ENCODE measurements at regions not wholly inside any gene's neighbourhood (a gene's known extent, or its start where the extent isn't known, plus 50 kb on each side); places are given as distances from the start of the nearest gene placed in this dataset.

- ATAC-seq (no peak), DNase-seq (no peak)
- no peak overlapping the region for H3K27ac Mint-ChIP-seq
- no peaks in the 10 kb centered on the region for H3K36me3 Mint-ChIP-seq (ENCODE audit: low read depth)
- H3K27me3 Mint-ChIP-seq, result no peaks in the 10 kb centered on the region
- H3K4me1 Mint-ChIP-seq, result no peaks in the 10 kb centered on the region
- no peaks in the 10 kb centered on the region for H3K9me3 ChIP-seq (ENCODE audit: control insufficient read depth, low read length, poor library complexity, severe bottlenecking)
- no peak overlapping the region for H3K4me3 Mint-ChIP-seq
These were observed 1090.4 kb upstream of the CDH6 start for GRCh38 chr5:30103052-30103451.

GRCh38 chr5:30102185-30102584 lies 1091.3 kb upstream of the CDH6 start:
- no peaks in the 10 kb centered on the region for H3K4me1 Mint-ChIP-seq
- DNase-seq (no peak), ATAC-seq (no peak)
- H3K27ac Mint-ChIP-seq, result no peak overlapping the region
- H3K36me3 Mint-ChIP-seq (ENCODE audit: low read depth), result no peaks in the 10 kb centered on the region
- H3K27me3 Mint-ChIP-seq, result no peaks in the 10 kb centered on the region
- H3K4me3 Mint-ChIP-seq, result no peak overlapping the region
- no peaks in the 10 kb centered on the region for H3K9me3 ChIP-seq (ENCODE audit: control insufficient read depth, low read length, poor library complexity, severe bottlenecking)

GRCh38 chr5:30100929-30101328 lies 1092.6 kb upstream of the CDH6 start:
- Mint-ChIP-seq H3K27me3 (no peaks in the 10 kb centered on the region), H3K36me3 (ENCODE audit: low read depth) (no peaks in the 10 kb centered on the region), H3K4me3 (no peak overlapping the region), H3K4me1 (no peaks in the 10 kb centered on the region), H3K27ac (no peak overlapping the region)
- no peak for ATAC-seq
- no peak for DNase-seq
- H3K9me3 ChIP-seq (ENCODE audit: control insufficient read depth, low read length, poor library complexity, severe bottlenecking), result no peaks in the 10 kb centered on the region

- no peak overlapping the region for H3K27ac Mint-ChIP-seq
- ATAC-seq, result no peak
- H3K4me1 Mint-ChIP-seq, result no peaks in the 10 kb centered on the region
- no peak for DNase-seq
- H3K9me3 ChIP-seq (ENCODE audit: control insufficient read depth, low read length, poor library complexity, severe bottlenecking), result no peaks in the 10 kb centered on the region
- H3K4me3 Mint-ChIP-seq, result no peak overlapping the region
- H3K36me3 Mint-ChIP-seq (ENCODE audit: low read depth), result no peaks in the 10 kb centered on the region
- H3K27me3 Mint-ChIP-seq, result no peaks in the 10 kb centered on the region
These were observed 1093.3 kb upstream of the CDH6 start for GRCh38 chr5:30100148-30100713.

- Mint-ChIP-seq H3K27ac (no peak overlapping the region), H3K27me3 (no peaks in the 10 kb centered on the region), H3K4me1 (no peaks in the 10 kb centered on the region), H3K36me3 (ENCODE audit: low read depth) (no peaks in the 10 kb centered on the region), H3K4me3 (no peak overlapping the region)
- H3K9me3 ChIP-seq (ENCODE audit: control insufficient read depth, low read length, poor library complexity, severe bottlenecking), result no peaks in the 10 kb centered on the region
- no peak for ATAC-seq
- no peak for DNase-seq
These were observed 1093.9 kb upstream of the CDH6 start for GRCh38 chr5:30099634-30100033.

GRCh38 chr5:30098940-30099339 lies 1094.5 kb upstream of the CDH6 start:
- ATAC-seq (no peak), DNase-seq (no peak)
- Mint-ChIP-seq H3K4me3 (no peak overlapping the region), H3K4me1 (no peaks in the 10 kb centered on the region), H3K27ac (no peak overlapping the region), H3K27me3 (no peaks in the 10 kb centered on the region), H3K36me3 (ENCODE audit: low read depth) (no peaks in the 10 kb centered on the region)
- no peaks in the 10 kb centered on the region for H3K9me3 ChIP-seq (ENCODE audit: control insufficient read depth, low read length, poor library complexity, severe bottlenecking)

- H3K36me3 Mint-ChIP-seq (ENCODE audit: low read depth), result no peaks in the 10 kb centered on the region
- no peak for ATAC-seq
- DNase-seq, result no peak
- H3K4me3 Mint-ChIP-seq, result no peak overlapping the region
- no peak overlapping the region for H3K27ac Mint-ChIP-seq
- H3K9me3 ChIP-seq (ENCODE audit: control insufficient read depth, low read length, poor library complexity, severe bottlenecking), result no peaks in the 10 kb centered on the region
- H3K4me1 Mint-ChIP-seq, result no peaks in the 10 kb centered on the region
- H3K27me3 Mint-ChIP-seq, result no peaks in the 10 kb centered on the region
These were observed 1100.9 kb upstream of the CDH6 start for GRCh38 chr5:30092548-30092947.

- no peaks in the 10 kb centered on the region for H3K36me3 Mint-ChIP-seq (ENCODE audit: low read depth)
- DNase-seq (no peak), ATAC-seq (no peak)
- H3K4me3 Mint-ChIP-seq, result no peak overlapping the region
- H3K27me3 Mint-ChIP-seq, result no peaks in the 10 kb centered on the region
- H3K4me1 Mint-ChIP-seq, result no peaks in the 10 kb centered on the region
- H3K9me3 ChIP-seq (ENCODE audit: control insufficient read depth, low read length, poor library complexity, severe bottlenecking), result no peaks in the 10 kb centered on the region
- no peak overlapping the region for H3K27ac Mint-ChIP-seq
These were observed 1123.8 kb upstream of the CDH6 start for GRCh38 chr5:30069441-30070263.

- no peak overlapping the region for H3K27ac Mint-ChIP-seq
- no peaks in the 10 kb centered on the region for H3K9me3 ChIP-seq (ENCODE audit: control insufficient read depth, low read length, poor library complexity, severe bottlenecking)
- no peaks in the 10 kb centered on the region for H3K27me3 Mint-ChIP-seq
- DNase-seq (no peak), ATAC-seq (no peak)
- no peak overlapping the region for H3K4me3 Mint-ChIP-seq
- no peaks in the 10 kb centered on the region for H3K36me3 Mint-ChIP-seq (ENCODE audit: low read depth)
- no peaks in the 10 kb centered on the region for H3K4me1 Mint-ChIP-seq
These were observed 1130.0 kb upstream of the CDH6 start for GRCh38 chr5:30063503-30063902.

- ATAC-seq, result no peak
- Mint-ChIP-seq H3K4me1 (no peaks in the 10 kb centered on the region), H3K27me3 (no peaks in the 10 kb centered on the region), H3K4me3 (no peak overlapping the region), H3K36me3 (ENCODE audit: low read depth) (no peaks in the 10 kb centered on the region), H3K27ac (no peak overlapping the region)
- DNase-seq, result no peak
- H3K9me3 ChIP-seq (ENCODE audit: control insufficient read depth, low read length, poor library complexity, severe bottlenecking), result no peaks in the 10 kb centered on the region
These were observed 1141.5 kb upstream of the CDH6 start for GRCh38 chr5:30051976-30052375.

GRCh38 chr5:30050056-30050815 lies 1143.2 kb upstream of the CDH6 start:
- Mint-ChIP-seq H3K4me3 (no peak overlapping the region), H3K36me3 (ENCODE audit: low read depth) (no peaks in the 10 kb centered on the region), H3K27ac (no peak overlapping the region), H3K4me1 (no peaks in the 10 kb centered on the region), H3K27me3 (no peaks in the 10 kb centered on the region)
- H3K9me3 ChIP-seq (ENCODE audit: control insufficient read depth, low read length, poor library complexity, severe bottlenecking), result no peaks in the 10 kb centered on the region
- DNase-seq (no peak), ATAC-seq (no peak)

GRCh38 chr5:30042677-30043076 lies 1150.8 kb upstream of the CDH6 start:
- no peaks in the 10 kb centered on the region for H3K36me3 Mint-ChIP-seq (ENCODE audit: low read depth)
- H3K4me1 Mint-ChIP-seq, result no peaks in the 10 kb centered on the region
- no peaks in the 10 kb centered on the region for H3K9me3 ChIP-seq (ENCODE audit: control insufficient read depth, low read length, poor library complexity, severe bottlenecking)
- DNase-seq, result no peak
- H3K27ac Mint-ChIP-seq, result no peak overlapping the region
- ATAC-seq, result no peak
- H3K4me3 Mint-ChIP-seq, result no peak overlapping the region
- no peaks in the 10 kb centered on the region for H3K27me3 Mint-ChIP-seq

GRCh38 chr5:30041831-30042385 lies 1151.6 kb upstream of the CDH6 start:
- Mint-ChIP-seq H3K36me3 (ENCODE audit: low read depth) (no peaks in the 10 kb centered on the region), H3K4me3 (no peak overlapping the region), H3K27me3 (no peaks in the 10 kb centered on the region), H3K4me1 (no peaks in the 10 kb centered on the region), H3K27ac (no peak overlapping the region)
- ATAC-seq (no peak), DNase-seq (no peak)
- no peaks in the 10 kb centered on the region for H3K9me3 ChIP-seq (ENCODE audit: control insufficient read depth, low read length, poor library complexity, severe bottlenecking)
